ENCODE measurements at regions not wholly inside any gene's neighbourhood (a gene's known extent, or its start where the extent isn't known, plus 50 kb on each side); places are given as distances from the start of the nearest gene placed in this dataset.

GRCh38 chr15:25057574-25057973 is 102.8 kb downstream of the SNRPN start:
- Histone ChIP-seq H3K79me2 (replicated peaks; ENCODE audit: insufficient read depth, low read length) (no peaks in the 10 kb centered on the region), H3F3A (ENCODE audit: insufficient read depth, low read length, poor library complexity, severe bottlenecking) (no peaks in the 10 kb centered on the region), H4K20me1 (ENCODE audit: insufficient read depth) (no peaks in the 10 kb centered on the region), H3K9ac (ENCODE audit: low read length) (no peak overlapping the region), H3K4me3 (ENCODE audit: low read length) (no peak overlapping the region), H3K9me2 (ENCODE audit: insufficient read depth, low read length) (no peaks in the 10 kb centered on the region), H2AFZ (ENCODE audit: low read depth, low read length) (no peak overlapping the region), H3K36me3 (ENCODE audit: insufficient read depth, low read length) (peaks cover 66% of the 10 kb centered on the region), H3K27me3 (ENCODE audit: insufficient read depth, low read depth, low read length) (no peaks in the 10 kb centered on the region), H3K4me2 (ENCODE audit: low read length) (no peak overlapping the region), H3K27ac (ENCODE audit: low read length) (no peak overlapping the region), H3K9me3 (ENCODE audit: low read length) (peaks cover 100% of the 10 kb centered on the region)
- TF ChIP-seq REST (IDR thresholded peaks at IDR 0.05; ENCODE audit: borderline replicate concordance) (no peak), EZH2 (IDR thresholded peaks at IDR 0.05; ENCODE audit: borderline replicate concordance, insufficient read depth, low read length, poor library complexity, severe bottlenecking) (no peak), POLR2AphosphoS5 (IDR thresholded peaks at IDR 0.05) (no peak), SMC3 (conservative IDR thresholded peaks at IDR 0.05; ENCODE audit: poor library complexity) (no peak), MXI1 (conservative IDR thresholded peaks at IDR 0.05; ENCODE audit: poor library complexity, severe bottlenecking) (no peak), CTCF (IDR thresholded peaks at IDR 0.05; ENCODE audit: poor library complexity, severe bottlenecking) (no peak), TAF1 (IDR thresholded peaks at IDR 0.05; ENCODE audit: low read depth) (no peak), RAD21 (conservative IDR thresholded peaks at IDR 0.05) (no peak), EP300 (conservative IDR thresholded peaks at IDR 0.05; ENCODE audit: poor library complexity, severe bottlenecking) (no peak)

GRCh38 chr15:25058080-25058785 is 103.4 kb downstream of the SNRPN start:
- H3K27me3 ChIP-seq (ENCODE audit: insufficient read depth, low read depth, low read length), result no peaks in the 10 kb centered on the region
- no peak overlapping the region for H2AFZ ChIP-seq (ENCODE audit: low read depth, low read length)
- H3K9ac ChIP-seq (ENCODE audit: low read length), result no peak overlapping the region
- H3K4me3 ChIP-seq (ENCODE audit: low read length), result no peak overlapping the region
- H3K9me3 ChIP-seq (ENCODE audit: low read length), result peaks cover 100% of the 10 kb centered on the region
- TF ChIP-seq SMC3 (conservative IDR thresholded peaks at IDR 0.05; ENCODE audit: poor library complexity), result no peak
- no peak for TF ChIP-seq TAF1 (IDR thresholded peaks at IDR 0.05; ENCODE audit: low read depth)
- no peak for TF ChIP-seq REST (IDR thresholded peaks at IDR 0.05; ENCODE audit: borderline replicate concordance)
- no peak for TF ChIP-seq POLR2AphosphoS5 (IDR thresholded peaks at IDR 0.05)
- TF ChIP-seq MXI1 (conservative IDR thresholded peaks at IDR 0.05; ENCODE audit: poor library complexity, severe bottlenecking), result no peak
- TF ChIP-seq EZH2 (IDR thresholded peaks at IDR 0.05; ENCODE audit: borderline replicate concordance, insufficient read depth, low read length, poor library complexity, severe bottlenecking), result no peak
- no peak for TF ChIP-seq RAD21 (conservative IDR thresholded peaks at IDR 0.05)
- no peak for TF ChIP-seq EP300 (conservative IDR thresholded peaks at IDR 0.05; ENCODE audit: poor library complexity, severe bottlenecking)
- no peak for TF ChIP-seq CTCF (IDR thresholded peaks at IDR 0.05; ENCODE audit: poor library complexity, severe bottlenecking)
- H3K79me2 ChIP-seq (replicated peaks; ENCODE audit: insufficient read depth, low read length), result no peaks in the 10 kb centered on the region
- no peak overlapping the region for H3K4me2 ChIP-seq (ENCODE audit: low read length)
- H3K36me3 ChIP-seq (ENCODE audit: insufficient read depth, low read length), result peaks cover 66% of the 10 kb centered on the region
- no peak overlapping the region for H3K27ac ChIP-seq (ENCODE audit: low read length)
- no peaks in the 10 kb centered on the region for H3F3A ChIP-seq (ENCODE audit: insufficient read depth, low read length, poor library complexity, severe bottlenecking)
- no peaks in the 10 kb centered on the region for H4K20me1 ChIP-seq (ENCODE audit: insufficient read depth)
- no peaks in the 10 kb centered on the region for H3K9me2 ChIP-seq (ENCODE audit: insufficient read depth, low read length)
